ENCODE measurements at regions not wholly inside any gene's neighbourhood (a gene's known extent, or its start where the extent isn't known, plus 50 kb on each side); places are given as distances from the start of the nearest gene placed in this dataset.
"Not testable (repeated sequence)": the region's sequence is repeated elsewhere in the genome, so short reads cannot be mapped to it uniquely, and the experiment has no call there.

DNA sequence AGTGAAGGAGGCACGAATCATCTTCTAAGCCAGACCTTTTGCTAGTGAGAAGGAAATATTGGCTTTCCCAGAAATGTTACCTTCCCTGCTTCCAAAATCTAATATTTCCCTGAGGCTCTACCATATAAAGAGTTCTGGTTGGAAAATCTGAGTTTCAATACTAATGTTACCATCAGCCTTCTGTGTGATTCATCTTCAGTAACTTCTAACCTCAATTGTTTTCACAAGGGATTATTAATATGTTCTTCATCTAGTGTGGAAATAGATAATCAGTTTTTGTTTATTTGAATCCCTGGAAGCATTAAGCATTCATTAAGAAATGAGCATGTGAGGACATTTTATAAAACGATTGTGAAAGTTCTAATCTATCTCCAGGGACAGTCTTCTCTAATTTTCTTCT is 720.9 kb downstream of the AACS start:
- no peak for DNase-seq (ENCODE audit: low spot score)

- no peak for DNase-seq (ENCODE audit: low spot score)
These were observed 729.2 kb downstream of the AACS start for GRCh38 chr12:125794401-125794800.

DNA sequence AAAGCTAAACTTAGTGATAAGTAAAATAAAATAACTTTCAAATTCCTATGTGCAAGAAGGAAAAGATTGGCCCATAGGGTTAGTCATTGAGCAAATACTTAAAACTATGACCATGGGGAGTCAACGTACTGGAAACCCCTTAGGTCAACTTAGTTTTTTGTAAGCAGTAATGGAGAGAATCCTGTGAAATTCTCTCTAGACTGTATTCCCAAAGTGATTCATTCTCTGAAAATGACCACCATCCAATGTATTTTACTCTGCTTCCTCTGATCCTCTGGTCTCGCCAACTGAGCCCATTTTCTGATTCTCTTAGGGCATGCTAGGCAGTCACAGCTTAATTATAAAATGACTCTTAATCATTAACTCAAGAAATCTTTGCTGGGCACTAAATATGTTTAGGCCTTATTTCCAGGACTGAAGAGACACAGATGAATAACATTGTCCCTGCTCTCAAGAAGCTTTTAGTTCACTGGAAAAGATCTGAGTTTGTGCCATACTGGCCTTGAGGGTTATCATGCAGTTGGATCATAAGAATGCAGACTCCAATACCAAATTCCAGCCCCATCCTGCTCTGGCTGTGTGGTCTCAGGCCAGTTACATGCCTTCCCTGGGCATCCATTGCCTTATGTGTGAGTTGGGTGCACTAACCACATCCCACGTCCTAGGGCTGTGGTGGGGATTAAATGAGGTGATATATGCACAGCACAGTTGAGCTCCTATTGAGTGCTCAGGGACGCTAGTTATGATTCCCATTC is 732.4 kb downstream of the AACS start:
- no peak for DNase-seq (ENCODE audit: low spot score)

GRCh38 chr12:125804660-125805059 is 739.4 kb downstream of the AACS start:
- no peak for DNase-seq (ENCODE audit: low spot score)

GRCh38 chr12:125824276-125824675 is 759.0 kb downstream of the AACS start:
- no peak for DNase-seq (ENCODE audit: low spot score)

DNA sequence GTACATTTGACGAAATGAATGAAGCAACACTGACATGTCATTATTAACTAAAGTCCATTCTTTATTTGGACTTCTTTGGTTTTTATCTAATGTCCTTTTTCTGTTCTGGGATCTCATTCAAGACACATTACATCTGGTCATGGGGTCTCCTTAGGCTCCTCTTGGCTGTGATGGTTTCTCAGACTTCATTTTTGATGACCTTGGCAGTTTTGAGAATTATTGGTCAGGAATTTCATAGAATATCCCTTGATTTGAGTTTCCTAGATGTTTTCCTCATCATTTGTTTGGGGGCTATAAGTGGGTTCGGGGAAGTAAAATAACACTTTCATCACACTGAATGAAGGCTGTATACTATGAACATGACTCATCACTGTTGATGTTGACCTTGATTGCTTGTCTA is 770.6 kb downstream of the AACS start:
- no peak for DNase-seq (ENCODE audit: low spot score)

DNA sequence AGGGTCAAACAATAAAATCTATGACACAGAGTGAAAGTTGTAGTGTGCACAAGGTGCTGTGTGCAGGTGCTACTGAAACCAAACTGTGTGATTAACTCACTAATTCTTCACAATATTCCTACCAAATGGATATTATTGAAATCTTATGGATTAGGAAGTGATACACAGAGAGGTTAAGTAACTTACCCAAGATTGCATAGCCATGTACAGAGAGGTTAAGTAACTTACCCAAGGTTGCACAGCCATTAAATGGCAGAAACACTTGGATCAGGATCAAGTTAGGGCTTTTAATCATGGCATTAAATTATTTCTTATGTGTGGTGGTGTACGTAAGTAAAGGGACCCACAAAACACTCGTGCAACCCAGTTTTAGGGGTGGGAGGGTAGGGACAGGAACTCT is 771.4 kb downstream of the AACS start:
- DNase-seq (ENCODE audit: low spot score): no peak

- DNase-seq (ENCODE audit: low spot score): no peak
These were observed 776.1 kb downstream of the AACS start for GRCh38 chr12:125841332-125841731.

DNA sequence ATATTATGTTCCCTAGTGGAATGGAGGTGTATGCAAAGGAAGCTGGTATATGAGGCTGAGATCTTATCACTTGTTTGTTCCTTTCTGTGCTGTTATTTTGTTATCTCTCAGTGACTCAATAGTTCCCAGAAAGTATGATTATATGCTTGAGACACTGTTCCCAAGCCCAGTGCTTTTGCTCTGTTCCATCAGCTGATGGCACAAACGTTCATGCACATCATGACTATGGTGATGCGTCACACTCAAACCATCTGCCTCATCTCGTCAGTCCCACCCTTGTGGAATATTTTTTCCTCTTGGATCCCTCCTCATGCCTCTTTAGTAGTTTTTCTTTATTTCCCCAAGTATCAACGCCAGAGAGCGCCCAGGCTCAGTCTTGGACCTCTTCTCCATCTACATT is 786.9 kb downstream of the AACS start:
- no peak for DNase-seq (ENCODE audit: low spot score)

GRCh38 chr12:125852679-125853078 is 787.4 kb downstream of the AACS start:
- DNase-seq (ENCODE audit: low spot score): no peak

- DNase-seq (ENCODE audit: low spot score): no peak
These were observed 788.4 kb downstream of the AACS start for GRCh38 chr12:125853670-125854069.

GRCh38 chr12:125856366-125856765 is 791.1 kb downstream of the AACS start:
- DNase-seq (ENCODE audit: low spot score): no peak

DNA sequence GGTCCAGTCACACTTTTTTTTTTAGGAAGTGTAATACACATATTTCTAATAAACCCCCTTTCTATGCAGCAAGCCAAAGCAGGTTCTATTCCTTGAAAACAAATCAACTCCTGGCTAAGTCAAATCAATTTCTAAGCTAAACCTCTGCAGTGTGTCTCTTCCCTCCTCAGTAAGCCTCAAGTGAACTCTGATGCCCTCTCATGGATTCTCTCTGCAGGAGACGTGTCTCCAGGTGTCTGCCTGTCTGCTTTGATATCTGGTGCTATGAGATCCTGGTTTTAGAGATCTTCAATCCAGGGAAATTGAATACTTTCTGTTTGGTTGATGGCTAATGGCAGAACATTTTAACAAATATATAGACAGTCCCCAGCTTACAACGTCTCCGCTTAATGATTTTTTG is 791.7 kb downstream of the AACS start:
- no peak for DNase-seq (ENCODE audit: low spot score)

- DNase-seq (ENCODE audit: low spot score): no peak
These were observed 795.5 kb downstream of the AACS start for GRCh38 chr12:125860672-125861288.

DNA sequence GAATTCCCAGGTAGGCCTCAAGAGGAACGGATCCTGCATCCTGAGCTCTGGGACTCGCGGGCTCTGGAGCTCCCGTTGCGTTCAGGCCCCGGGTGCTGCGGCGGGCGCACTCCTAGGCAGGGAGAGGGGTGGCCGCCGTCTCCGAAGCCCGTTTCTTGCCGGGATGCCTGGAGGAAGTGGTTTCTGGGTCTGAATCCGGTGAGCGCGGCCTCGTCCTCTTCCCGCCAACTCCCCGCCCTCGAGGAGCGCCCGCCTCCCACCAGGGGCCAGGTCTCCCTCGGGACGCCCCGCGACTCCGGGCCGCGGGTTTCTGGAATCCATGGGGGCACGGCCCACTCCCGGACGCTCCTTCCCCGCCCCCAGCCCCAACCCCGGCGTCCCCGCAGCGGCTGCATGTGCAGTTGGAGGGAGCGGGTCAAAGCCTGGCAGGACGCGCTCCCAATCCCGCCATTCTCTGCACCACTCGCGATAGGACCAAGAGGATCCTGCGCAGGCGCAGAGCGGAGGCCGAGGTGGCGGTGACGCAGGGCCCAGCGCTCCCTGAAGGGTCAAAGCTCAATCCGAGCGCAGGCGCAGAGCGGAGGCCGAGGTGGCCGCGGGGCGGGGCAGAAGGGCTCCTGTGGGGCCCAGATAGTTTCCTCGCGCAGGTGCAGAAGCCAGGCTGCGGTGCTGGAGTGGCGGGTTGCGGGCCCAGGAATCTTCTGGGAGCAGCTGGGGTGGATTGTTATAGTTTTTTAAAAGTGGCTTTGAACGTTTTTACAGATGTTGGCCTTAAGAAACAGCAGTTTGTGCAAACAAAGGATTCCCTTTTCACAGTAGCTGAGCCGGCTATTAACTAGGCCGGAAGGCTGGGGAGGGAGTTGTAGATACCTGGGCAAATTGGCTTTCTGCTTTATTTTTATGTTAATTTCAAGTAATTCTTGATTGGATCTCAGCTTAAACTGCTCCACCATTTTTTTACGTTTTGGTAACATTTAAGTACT is 796.4 kb downstream of the AACS start:
- no peak for DNase-seq (ENCODE audit: low spot score)

DNA sequence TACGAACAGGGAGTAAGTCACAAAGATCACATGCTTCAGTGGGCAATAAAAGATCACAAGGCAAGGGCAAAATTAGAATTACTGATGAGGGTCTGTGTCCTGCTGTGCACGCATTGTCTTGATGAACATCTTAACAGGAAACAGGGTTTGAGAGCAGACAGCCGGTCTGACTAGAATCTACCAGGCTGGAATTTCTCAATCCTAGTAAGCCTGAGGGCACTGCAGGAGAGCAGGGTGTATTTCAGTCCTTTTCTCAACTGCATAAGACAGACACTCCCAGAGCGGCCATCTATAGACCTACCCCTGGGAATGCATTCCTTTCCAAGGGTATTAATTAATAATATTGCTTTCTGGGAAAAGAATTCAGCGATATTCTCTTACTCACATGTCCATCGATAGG is 800.0 kb downstream of the AACS start:
- not testable (repeated sequence) for DNase-seq (ENCODE audit: low spot score)

GRCh38 chr12:125871811-125872594 is 806.8 kb downstream of the AACS start:
- no peak for DNase-seq (ENCODE audit: low spot score)

DNA sequence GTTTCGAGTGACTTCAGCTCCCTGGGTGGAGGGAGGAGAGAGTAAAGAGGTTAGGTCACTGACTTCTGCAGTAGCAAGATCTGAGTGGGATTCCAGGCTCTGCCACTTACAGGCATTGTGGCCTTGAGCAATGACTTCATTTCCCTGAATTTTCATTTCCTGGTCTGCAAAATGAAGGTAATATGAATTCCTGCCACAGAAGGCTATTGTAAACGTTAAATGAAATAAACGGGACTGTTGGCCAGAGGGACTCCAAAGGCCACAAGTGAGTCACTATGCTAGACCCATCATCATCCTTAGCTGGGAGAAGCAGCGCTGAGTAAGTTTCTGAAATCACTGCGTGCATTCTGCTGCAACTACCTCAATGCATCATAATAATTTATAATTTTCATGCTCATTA is 807.8 kb downstream of the AACS start:
- DNase-seq (ENCODE audit: low spot score): no peak

DNA sequence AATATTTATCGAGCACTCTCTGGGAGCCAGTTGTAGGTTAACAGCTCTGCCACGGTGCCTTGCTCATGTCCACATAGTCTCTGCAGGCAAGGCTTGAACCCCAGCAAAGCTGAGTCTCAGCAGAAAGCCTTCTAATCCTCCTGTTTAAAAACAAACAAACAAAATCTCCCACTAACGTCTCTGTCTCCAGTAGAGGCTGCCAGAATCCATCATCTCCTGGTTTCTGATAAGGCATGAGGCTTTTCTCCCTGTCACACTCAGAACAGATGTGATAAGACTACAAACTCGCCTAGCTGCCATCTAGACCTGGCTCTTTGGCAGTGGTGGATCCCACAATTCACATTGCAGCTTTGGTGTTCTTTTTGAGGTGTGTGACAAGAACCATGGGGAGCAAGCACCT is 813.2 kb downstream of the AACS start:
- no peak for DNase-seq (ENCODE audit: low spot score)

- DNase-seq (ENCODE audit: low spot score): no peak
These were observed 816.9 kb downstream of the AACS start for GRCh38 chr12:125882141-125882540.

- no peak for DNase-seq (ENCODE audit: low spot score)
These were observed 823.7 kb downstream of the AACS start for GRCh38 chr12:125888921-125889320.

DNA sequence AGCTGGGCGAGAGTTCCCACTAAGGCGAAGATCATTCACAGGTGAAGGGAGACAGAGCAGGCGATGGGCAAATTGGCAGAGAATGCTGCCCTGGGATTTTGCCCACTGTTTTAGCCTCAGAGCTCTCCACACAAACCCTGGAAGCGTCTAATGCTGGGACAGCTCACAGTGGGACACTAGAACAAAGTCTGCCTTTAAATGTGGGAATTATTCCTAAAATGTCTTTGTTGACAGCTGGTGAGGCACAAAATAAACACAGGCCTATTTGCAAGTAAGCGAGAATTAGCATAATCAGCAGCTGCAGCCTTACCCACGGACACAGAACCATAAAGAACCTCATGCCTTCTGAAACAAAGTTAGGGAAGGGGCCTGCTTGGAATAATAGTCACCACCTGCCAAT is 824.5 kb downstream of the AACS start:
- no peak for DNase-seq (ENCODE audit: low spot score)
